ENCODE measurements at regions not wholly inside any gene's neighbourhood (a gene's known extent, or its start where the extent isn't known, plus 50 kb on each side); places are given as distances from the start of the nearest gene placed in this dataset.
"Not testable (repeated sequence)": the region's sequence is repeated elsewhere in the genome, so short reads cannot be mapped to it uniquely, and the experiment has no call there.

GRCh38 chr6:121698617-121699016 is 263.2 kb downstream of the GJA1 start:
- DNase-seq = no peak

GRCh38 chr6:121703129-121703528 is 267.7 kb downstream of the GJA1 start:
- DNase-seq = not testable (repeated sequence)

GRCh38 chr6:121711472-121711871 is 276.0 kb downstream of the GJA1 start:
- DNase-seq = no peak

GRCh38 chr6:121717686-121718085 is 282.2 kb downstream of the GJA1 start:
- no peak for DNase-seq

- not testable (repeated sequence) for DNase-seq
Measured at GRCh38 chr6:121720867-121721266, 285.4 kb downstream of the GJA1 start.

GRCh38 chr6:121723623-121724022 is 288.2 kb downstream of the GJA1 start:
- no peak for DNase-seq

GRCh38 chr6:121724576-121724975 is 289.1 kb downstream of the GJA1 start:
- DNase-seq = no peak

- no peak for DNase-seq
Measured at GRCh38 chr6:121726596-121726995, 291.1 kb downstream of the GJA1 start.

- DNase-seq = no peak
Measured at GRCh38 chr6:121730616-121731015, 295.2 kb downstream of the GJA1 start.

GRCh38 chr6:121731381-121731780 is 295.9 kb downstream of the GJA1 start:
- no peak for DNase-seq

- DNase-seq = no peak
Measured at GRCh38 chr6:121732641-121733040, 297.2 kb downstream of the GJA1 start.

- no peak for DNase-seq
Measured at GRCh38 chr6:121733234-121733633, 297.8 kb downstream of the GJA1 start.

GRCh38 chr6:121740188-121740587 is 304.7 kb downstream of the GJA1 start:
- DNase-seq = not testable (repeated sequence)

GRCh38 chr6:121743691-121744090 is 308.2 kb downstream of the GJA1 start:
- no peak for DNase-seq

GRCh38 chr6:121748376-121748775 is 312.9 kb downstream of the GJA1 start:
- DNase-seq = no peak

- no peak for DNase-seq
Measured at GRCh38 chr6:121748850-121749249, 313.4 kb downstream of the GJA1 start.

GRCh38 chr6:121755485-121755884 is 320.0 kb downstream of the GJA1 start:
- DNase-seq = no peak

- DNase-seq = no peak
Measured at GRCh38 chr6:121756666-121757065, 321.2 kb downstream of the GJA1 start.

GRCh38 chr6:121759370-121759769 is 323.9 kb downstream of the GJA1 start:
- DNase-seq = no peak

- DNase-seq = no peak
Measured at GRCh38 chr6:121760191-121760590, 324.7 kb downstream of the GJA1 start.

- no peak for DNase-seq
Measured at GRCh38 chr6:121760745-121761144, 325.3 kb downstream of the GJA1 start.

- no peak for DNase-seq
Measured at GRCh38 chr6:121764493-121764892, 329.0 kb downstream of the GJA1 start.

GRCh38 chr6:121765060-121765459 is 329.6 kb downstream of the GJA1 start:
- DNase-seq = no peak

- DNase-seq = no peak
Measured at GRCh38 chr6:121767211-121767610, 331.8 kb downstream of the GJA1 start.

GRCh38 chr6:121770943-121771342 is 335.5 kb downstream of the GJA1 start:
- no peak for DNase-seq

Data from stimulated activated CD4-positive, alpha-beta T cell treated with anti-CD3 and anti-CD28 coated beads, Interleukin-4, amount 100 ng/mL, for 24 hours (primary cell).